Tibial nerve (tissue), 4 donors: ENCODE measurements at regions not wholly inside any gene's neighbourhood (a gene's known extent, or its start where the extent isn't known, plus 50 kb on each side); places are given as distances from the start of the nearest gene placed in this dataset.
A peak's percentile ranks its signal among the peaks of the same experiment; 100 is the strongest.

ENCODE experiments used
- DNase-seq, 2 donors: peaks; one replicate each; pipeline ENCODE4 v3.0.0-alpha.2; 2019; ENCODE audit warnings: low spot score in 2 of 2
- H3K27ac ChIP-seq, 4 donors: fragments of 200-600 bp; sonication (generic) in 3 of 4; one replicate each; pipeline ENCODE4 v1.5.1; 2017 to 2019; ENCODE audit warnings: mild to moderate bottlenecking in 1 of 4
- H3K27me3 ChIP-seq, 2 donors: fragments of 200-600 bp; sonication (generic) in 1 of 2; one replicate each; pipeline versions ENCODE4 v1.5.1 to v1.6.0; 2017 to 2019
- H3K36me3 ChIP-seq, 3 donors: fragments of 200-600 bp; sonication (generic); one replicate each; pipeline ENCODE4 v1.5.1; 2018 to 2019
- H3K4me1 ChIP-seq, 4 donors: fragments of 200-600 bp; sonication (generic) in 3 of 4; one replicate each; pipeline ENCODE4 v1.5.1; 2017 to 2019
- H3K4me3 ChIP-seq, 4 donors: fragments of 200-600 bp; sonication (generic) in 3 of 4; one replicate each; pipeline ENCODE4 v1.5.1; 2017 to 2019; ENCODE audit warnings: mild to moderate bottlenecking in 1 of 4, moderate library complexity in 1 of 4
- H3K9me3 ChIP-seq, 4 donors: fragments of 200-600 bp; sonication (generic) in 3 of 4; one replicate each; pipeline ENCODE4 v1.5.1; 2017 to 2019
- EP300 ChIP-seq, 2 donors: sonication (generic); formaldehyde crosslinking; IDR thresholded peaks; one replicate each; pipeline ENCODE4 v1.6.1; 2017; ENCODE audit warnings: antibody characterized with exemption in 2 of 2, mild to moderate bottlenecking in 1 of 2
- POLR2A ChIP-seq, 2 donors: fragments of 450-650 bp; IDR thresholded peaks; one replicate each; pipeline ENCODE4 v1.6.1; 2017; ENCODE audit warnings: antibody characterized with exemption in 2 of 2, mild to moderate bottlenecking in 2 of 2, moderate library complexity in 2 of 2
- WGBS, 2 donors: methylation state at CpG; one replicate each; pipeline ENCODE4 v1.1.5; 2018; 5-methylcytosine and 5-hydroxymethylcytosine counted together
- TF ChIP-seq, protein P1 (sequence below), 5 experiments: fragments of 200-600 bp in 3 of 5; fragments of 450-650 bp in 2 of 5; sonication (generic) in 3 of 5; IDR thresholded peaks; one replicate each; pipeline ENCODE4 v1.5.1; 2016 to 2019; ENCODE audit warnings: antibody characterized with exemption in 5 of 5, mild to moderate bottlenecking in 3 of 5, moderate library complexity in 2 of 5

DNA sequence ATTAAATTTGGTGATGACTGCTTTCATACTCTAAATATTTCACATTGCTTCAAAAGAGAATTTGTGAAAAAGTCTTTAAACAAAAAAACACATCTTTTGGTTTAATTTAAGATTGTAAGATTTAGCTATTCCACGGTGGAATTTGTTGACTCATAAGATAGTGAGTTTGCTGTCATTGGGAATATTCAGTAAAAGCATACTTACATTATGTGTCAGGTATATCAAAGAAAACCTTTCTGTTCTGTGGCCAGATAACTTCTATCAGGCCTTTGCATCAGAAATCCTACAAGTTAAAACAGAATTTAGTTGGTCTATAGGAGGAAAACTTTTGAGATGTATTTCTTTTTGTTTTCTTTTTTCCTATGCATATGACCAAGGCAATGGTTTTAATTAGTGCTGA is 148.8 kb upstream of the E2F7 start:
- Histone ChIP-seq H3K36me3 (no peaks in the 10 kb centered on the region), H3K4me1 (peaks cover 0 to 8% (median 0%) of the 10 kb centered on the region in 4 donors), H3K9me3 (peaks cover 0 to 7% (median 1%) of the 10 kb centered on the region in 4 donors), H3K27ac (no peak overlapping the region), H3K27me3 (no peaks in the 10 kb centered on the region), H3K4me3 (no peak overlapping the region)
- TF ChIP-seq EP300 (IDR thresholded peaks at IDR 0.05): no peak
- WGBS, 2 donors: 71 to 84% methylated on average over 1 of the region's 1 CpG
- no peak for DNase-seq

DNA sequence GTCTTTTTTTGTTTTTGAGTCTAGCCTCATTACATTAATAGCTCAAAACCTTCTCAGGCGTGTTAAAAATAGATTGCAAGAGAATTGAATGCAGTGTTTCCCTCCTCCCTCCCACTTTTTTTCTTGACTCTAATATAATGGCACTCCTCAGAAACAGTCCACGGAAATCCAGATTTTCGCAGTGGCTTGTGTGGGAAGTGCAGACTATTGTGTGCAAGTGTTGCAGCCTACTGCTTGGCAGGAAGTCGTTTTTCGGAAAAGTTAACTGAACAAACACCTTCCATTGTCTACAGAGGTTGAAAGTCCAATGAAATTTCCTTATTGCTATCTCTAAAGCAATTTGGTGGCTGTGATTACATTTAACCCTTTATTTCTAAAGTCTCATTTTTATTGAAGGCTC is 147.9 kb upstream of the E2F7 start:
- Histone ChIP-seq H3K36me3 (no peaks in the 10 kb centered on the region), H3K27ac (no peak overlapping the region), H3K9me3 (peaks cover 0 to 7% (median 1%) of the 10 kb centered on the region in 4 donors), H3K27me3 (no peaks in the 10 kb centered on the region), H3K4me3 (no peak overlapping the region), H3K4me1 (peaks cover 0 to 8% (median 0%) of the 10 kb centered on the region in 4 donors)
- DNase-seq: no peak
- peak in 1 of 2 donors; percentile 54 for TF ChIP-seq EP300 (IDR thresholded peaks at IDR 0.05)
- TF ChIP-seq, protein P1, sequence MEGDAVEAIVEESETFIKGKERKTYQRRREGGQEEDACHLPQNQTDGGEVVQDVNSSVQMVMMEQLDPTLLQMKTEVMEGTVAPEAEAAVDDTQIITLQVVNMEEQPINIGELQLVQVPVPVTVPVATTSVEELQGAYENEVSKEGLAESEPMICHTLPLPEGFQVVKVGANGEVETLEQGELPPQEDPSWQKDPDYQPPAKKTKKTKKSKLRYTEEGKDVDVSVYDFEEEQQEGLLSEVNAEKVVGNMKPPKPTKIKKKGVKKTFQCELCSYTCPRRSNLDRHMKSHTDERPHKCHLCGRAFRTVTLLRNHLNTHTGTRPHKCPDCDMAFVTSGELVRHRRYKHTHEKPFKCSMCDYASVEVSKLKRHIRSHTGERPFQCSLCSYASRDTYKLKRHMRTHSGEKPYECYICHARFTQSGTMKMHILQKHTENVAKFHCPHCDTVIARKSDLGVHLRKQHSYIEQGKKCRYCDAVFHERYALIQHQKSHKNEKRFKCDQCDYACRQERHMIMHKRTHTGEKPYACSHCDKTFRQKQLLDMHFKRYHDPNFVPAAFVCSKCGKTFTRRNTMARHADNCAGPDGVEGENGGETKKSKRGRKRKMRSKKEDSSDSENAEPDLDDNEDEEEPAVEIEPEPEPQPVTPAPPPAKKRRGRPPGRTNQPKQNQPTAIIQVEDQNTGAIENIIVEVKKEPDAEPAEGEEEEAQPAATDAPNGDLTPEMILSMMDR (IDR thresholded peaks at IDR 0.05): no peak
- WGBS, 2 donors: 18 to 22% methylated on average over 5 of the region's 5 CpGs

DNA sequence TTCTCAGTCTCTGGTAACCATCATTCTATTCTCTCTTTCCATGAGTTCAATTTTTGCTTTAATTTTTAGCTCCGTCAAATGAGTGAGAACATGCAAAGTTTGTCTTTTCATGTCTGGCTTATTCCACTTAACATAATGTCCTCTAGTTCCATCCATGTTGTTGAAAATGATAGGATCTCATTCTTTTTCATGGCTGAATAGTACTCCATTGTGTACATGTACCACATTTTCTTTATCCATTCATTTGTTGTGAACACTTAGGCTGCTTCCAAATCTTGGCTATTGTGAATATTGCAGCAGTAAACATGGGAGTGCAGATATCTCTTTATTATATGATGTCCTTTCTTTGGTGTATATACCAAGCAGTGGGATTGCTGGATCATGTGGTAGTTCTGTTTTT is 145.4 kb upstream of the E2F7 start:
- Histone ChIP-seq H3K9me3 (peaks cover 0 to 7% (median 1%) of the 10 kb centered on the region in 4 donors), H3K4me1 (peaks cover 0 to 8% (median 0%) of the 10 kb centered on the region in 4 donors), H3K4me3 (no peak overlapping the region), H3K27me3 (no peaks in the 10 kb centered on the region), H3K36me3 (no peaks in the 10 kb centered on the region), H3K27ac (no peak overlapping the region)
- 95 to 96% methylated on average over 1 of the region's 1 CpG for WGBS, 2 donors
- TF ChIP-seq EP300 (IDR thresholded peaks at IDR 0.05) (no peak), POLR2A (IDR thresholded peaks at IDR 0.05) (no peak)
- TF ChIP-seq, protein P1 (IDR thresholded peaks at IDR 0.05): no peak
- DNase-seq: no peak

DNA sequence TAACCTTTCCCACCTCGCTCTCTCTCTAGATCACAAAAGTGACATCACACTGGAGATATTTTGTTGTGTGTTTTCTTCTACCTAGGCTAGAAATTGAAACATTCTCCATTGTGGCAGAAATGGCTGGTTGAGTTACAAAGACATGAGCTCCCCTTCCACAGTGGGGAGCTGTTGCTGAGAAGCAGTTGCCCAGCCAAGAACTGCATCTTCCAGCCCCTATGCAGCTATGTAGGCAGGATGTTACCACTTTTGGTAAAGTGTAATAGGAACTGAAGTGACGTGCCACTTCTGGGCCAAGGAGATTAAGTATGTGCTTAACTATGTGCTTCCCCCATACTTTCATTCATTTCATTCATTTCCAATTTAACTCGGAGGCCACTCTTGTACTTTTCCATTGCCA is 138.7 kb upstream of the E2F7 start:
- no peak for DNase-seq
- H3K27me3 ChIP-seq: no peaks in the 10 kb centered on the region
- no peaks in the 10 kb centered on the region for H3K36me3 ChIP-seq
- H3K4me1 ChIP-seq: no peaks in the 10 kb centered on the region
- TF ChIP-seq, protein P1 (IDR thresholded peaks at IDR 0.05): no peak
- no peak for TF ChIP-seq EP300 (IDR thresholded peaks at IDR 0.05)
- TF ChIP-seq POLR2A (IDR thresholded peaks at IDR 0.05): no peak
- no peak overlapping the region for H3K4me3 ChIP-seq
- 54 to 56% methylated on average over 3 of the region's 3 CpGs for WGBS, 2 donors
- no peak overlapping the region for H3K27ac ChIP-seq
- no peaks in the 10 kb centered on the region for H3K9me3 ChIP-seq

DNA sequence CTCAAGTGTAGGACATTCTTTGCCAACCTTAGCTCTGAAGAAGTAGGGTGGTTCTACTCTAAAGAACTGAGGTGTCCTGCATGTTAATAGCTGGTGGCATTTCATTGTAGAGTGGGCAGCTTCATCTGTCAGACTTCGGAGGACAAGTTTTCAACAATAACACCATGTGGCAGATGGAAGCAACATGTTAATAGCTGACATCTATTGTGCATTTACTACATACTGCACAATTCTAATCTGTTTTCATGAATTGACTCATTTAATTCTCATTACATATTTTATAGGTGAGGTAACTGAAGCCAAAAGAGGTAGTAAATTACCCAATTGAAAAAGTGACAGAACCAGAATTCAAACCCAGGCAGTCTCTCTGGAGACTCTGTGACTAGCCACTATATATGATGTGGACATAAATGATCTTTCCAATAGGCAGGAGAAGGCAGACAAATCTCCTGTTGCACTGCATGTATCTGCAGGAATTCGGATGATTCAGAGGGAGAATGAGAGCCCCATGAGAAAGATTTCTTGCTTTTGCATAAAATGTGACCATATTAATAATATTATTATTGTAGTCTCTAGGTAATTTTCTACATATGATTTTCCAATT is 137.2 kb upstream of the E2F7 start:
- DNase-seq: no peak
- TF ChIP-seq POLR2A (IDR thresholded peaks at IDR 0.05) (no peak), EP300 (IDR thresholded peaks at IDR 0.05) (no peak)
- TF ChIP-seq, protein P1 (IDR thresholded peaks at IDR 0.05): no peak
- Histone ChIP-seq H3K27ac (no peak overlapping the region), H3K4me3 (no peak overlapping the region), H3K4me1 (no peaks in the 10 kb centered on the region), H3K36me3 (no peaks in the 10 kb centered on the region), H3K27me3 (no peaks in the 10 kb centered on the region), H3K9me3 (peaks cover 0 to 14% (median 3%) of the 10 kb centered on the region in 4 donors)
- 54 to 66% methylated on average over 2 of the region's 2 CpGs for WGBS, 2 donors
